ENCODE measurements at regions not wholly inside any gene's neighbourhood (a gene's known extent, or its start where the extent isn't known, plus 50 kb on each side); places are given as distances from the start of the nearest gene placed in this dataset.
"Not testable (repeated sequence)": the region's sequence is repeated elsewhere in the genome, so short reads cannot be mapped to it uniquely, and the experiment has no call there.

DNA sequence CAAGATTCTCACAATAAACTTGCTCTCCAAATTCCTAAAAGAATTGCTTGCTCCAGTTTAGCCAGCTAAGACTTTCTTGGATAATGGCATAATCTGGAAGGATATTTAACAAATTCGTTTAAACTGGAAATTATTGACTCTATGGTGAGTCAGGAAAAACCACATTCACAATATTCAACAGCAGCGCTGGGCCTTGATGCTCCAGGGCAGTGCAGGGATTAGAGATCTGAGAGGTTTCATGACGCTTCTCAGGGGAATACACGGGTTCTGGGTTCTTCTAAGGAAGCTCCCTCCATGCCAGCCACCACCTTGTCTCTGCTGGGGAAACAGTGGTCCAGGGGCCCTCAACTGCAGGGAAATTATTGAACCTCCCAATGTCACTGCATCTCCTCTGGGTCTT, 123.3 kb upstream of the FAM20C start:
- DNase-seq = not testable (repeated sequence)

- DNase-seq = not testable (repeated sequence)
Observed at GRCh38 chr7:69499-70123, 122.8 kb upstream of the FAM20C start.

GRCh38 chr7:70207-70606, 122.2 kb upstream of the FAM20C start:
- DNase-seq = not testable (repeated sequence)

- not testable (repeated sequence) for DNase-seq
Observed at GRCh38 chr7:70989-71388, 121.4 kb upstream of the FAM20C start.

- DNase-seq = not testable (repeated sequence)
Observed at GRCh38 chr7:72266-73057, 119.9 kb upstream of the FAM20C start.

- not testable (repeated sequence) for DNase-seq
Observed at GRCh38 chr7:73058-73331, 119.4 kb upstream of the FAM20C start.

DNA sequence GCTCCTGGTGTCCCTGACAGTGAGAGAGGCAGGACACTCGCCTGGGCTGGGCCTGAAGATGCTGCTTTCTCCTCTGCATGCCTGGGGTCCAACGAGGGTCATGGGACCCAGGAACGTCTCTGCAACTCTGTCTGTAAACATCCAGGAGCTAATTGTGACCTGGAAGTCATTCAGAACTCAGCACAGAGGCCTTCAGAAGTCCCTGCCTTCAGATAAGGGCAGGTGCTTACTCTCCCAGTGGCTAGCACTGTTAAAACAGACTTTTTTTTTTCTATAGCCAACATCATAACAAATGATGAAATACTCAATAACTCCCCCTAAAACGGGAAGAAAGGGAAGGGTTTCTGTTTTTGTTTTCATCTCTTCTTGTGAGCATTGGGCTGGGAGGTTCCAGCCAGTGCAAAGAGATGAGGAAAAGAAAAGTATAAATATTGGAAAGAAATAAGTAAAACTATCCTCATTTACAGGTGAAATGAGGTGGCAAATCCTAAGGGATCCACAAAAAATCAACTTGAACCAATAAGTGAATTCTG, 118.3 kb upstream of the FAM20C start:
- DNase-seq = not testable (repeated sequence)

- not testable (repeated sequence) for DNase-seq
Observed at GRCh38 chr7:75511-75910, 116.9 kb upstream of the FAM20C start.

GRCh38 chr7:76202-76601, 116.2 kb upstream of the FAM20C start:
- not testable (repeated sequence) for DNase-seq

DNA sequence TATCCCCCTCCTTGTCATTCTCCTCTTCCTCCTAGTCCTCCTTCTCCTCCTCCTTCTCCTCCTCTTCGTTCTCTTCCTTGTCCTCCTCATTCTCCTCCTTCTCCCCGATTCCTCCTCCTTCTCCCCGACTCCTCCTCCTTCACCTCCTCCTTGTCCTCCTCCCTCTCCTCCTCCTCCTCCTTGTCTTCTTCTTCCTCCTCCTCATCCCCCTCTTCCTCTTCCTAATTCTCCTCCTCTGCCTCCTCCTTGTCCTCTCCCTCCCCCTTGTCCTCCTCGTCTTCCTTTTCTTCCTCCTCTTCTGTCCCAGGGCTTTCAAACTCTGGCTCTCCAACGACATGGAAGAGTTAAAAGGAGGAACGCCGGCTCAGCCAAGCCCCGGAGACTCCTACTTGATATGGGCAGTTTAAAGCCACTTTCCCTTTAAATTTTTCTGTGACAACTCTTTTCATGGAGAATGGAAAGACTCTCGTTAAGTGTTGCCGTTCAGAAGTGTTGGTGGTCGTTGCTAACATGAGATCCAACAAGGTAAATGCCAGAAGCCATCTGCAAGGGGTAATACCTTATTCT, 115.5 kb upstream of the FAM20C start:
- not testable (repeated sequence) for DNase-seq

- DNase-seq = not testable (repeated sequence)
Observed at GRCh38 chr7:78862-79261, 113.5 kb upstream of the FAM20C start.

DNA sequence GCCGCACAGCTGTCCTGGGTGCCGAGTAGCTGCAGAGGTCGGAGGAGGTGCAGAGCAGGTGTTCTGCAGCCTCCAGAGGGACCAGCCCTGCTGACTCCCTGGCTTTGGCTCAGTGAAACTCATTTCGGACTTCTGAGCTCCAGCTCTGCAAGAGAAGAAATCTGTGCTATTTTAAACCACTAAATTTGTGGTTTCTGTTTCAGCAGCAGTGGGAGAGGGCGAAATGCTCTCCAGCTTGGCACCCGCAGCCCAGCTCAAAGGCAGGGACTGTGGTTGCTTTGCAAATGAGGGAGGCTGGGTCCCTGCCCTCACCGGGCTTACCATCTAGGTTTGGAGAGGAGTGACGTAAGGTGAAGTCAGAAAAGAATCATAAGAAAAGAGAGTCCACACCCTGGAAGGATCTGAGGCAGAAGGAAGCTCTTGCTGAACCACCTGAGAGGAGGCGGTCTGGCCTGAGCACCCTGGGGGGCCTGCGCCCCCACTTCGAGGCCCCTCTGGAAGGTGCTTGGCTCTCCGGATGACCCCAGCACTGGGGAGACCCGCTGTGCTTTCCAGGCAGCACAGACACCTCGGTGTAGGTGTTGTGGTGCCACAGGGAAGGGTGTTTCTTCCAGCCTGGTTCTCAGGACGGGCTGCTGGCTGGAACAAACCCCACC, 112.8 kb upstream of the FAM20C start:
- not testable (repeated sequence) for DNase-seq

DNA sequence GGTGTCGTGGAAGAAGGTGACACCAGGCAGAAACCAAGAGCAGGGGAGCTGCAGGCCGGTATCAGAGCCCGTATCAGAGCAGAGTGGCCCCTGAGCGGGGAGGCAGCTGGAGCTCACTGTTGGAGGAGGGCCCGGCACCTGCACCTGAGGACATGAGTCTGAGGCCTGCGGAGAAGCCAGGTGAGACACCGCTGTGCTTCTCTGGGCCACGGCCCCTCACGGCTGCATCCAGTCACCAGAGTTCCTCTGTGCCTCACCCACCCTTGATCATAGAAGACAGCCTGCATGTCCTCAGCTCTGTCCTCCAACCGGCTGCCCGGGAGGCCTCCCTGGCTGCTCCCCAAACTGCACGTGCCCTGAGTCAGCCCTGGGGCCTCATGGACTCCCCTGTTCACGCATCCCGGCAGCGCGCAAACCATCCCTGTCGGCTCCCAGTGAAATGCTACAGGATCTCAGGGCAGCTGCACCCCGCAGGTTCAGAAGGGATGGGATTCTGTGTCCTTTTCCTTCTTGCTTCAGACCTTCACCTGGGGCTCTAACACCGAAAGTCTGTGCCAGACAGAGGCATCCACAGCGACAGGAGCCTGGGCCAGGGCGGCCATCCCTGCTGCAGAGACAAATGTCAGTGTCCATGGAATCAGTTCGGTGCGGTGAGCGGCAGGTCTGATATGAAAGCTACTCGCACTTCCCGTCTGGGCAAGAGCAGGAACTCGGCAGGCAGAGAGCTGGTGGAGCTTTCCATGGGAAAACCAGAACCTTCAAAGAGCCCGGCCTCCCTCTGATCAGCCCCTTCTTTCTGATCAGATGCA, 111.9 kb upstream of the FAM20C start:
- DNase-seq = no peak

DNA sequence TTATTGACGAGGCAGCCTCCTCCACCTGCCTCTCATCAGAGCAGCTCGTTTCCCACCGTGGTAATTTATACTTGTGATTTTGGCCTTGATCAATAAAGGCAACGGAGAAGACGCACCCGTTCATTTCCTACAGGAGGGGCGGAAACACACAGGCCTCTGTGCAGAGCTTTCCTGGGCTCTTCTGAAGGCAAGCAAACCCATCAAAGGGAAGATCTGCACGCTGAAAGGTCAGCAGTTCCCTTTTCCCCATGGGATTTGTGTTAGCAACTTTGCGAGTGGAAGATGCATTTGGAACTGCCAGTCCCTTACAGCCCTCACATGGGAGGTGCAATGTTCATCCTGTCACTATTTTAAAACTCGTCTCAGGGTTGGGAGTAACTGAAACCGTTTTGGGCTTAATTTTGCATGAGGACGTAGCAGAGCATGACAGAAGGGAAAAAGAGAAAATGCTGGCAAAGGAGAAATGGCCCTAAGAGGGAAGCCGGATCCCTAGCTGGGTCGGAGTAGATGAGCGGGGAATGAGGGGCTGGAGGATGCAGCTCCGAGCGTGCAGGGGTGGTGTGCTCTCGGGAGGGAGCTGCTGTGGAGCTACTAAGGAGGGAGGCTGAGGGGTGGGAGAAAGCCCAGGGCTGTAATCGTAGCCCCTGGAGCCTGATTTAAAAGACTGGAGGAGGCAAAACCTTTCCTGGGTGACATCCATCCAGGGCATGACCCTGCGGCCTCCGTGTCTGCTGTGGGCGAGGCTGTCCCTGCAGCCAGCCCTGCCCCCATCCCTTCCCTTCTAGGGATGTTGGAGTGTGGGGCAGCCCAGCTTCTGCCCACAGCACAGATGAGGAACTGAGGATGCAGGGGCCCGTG, 111.1 kb upstream of the FAM20C start:
- DNase-seq = no peak

- DNase-seq = peak; percentile 32
Observed at GRCh38 chr7:81926-82756, 110.2 kb upstream of the FAM20C start.

DNA sequence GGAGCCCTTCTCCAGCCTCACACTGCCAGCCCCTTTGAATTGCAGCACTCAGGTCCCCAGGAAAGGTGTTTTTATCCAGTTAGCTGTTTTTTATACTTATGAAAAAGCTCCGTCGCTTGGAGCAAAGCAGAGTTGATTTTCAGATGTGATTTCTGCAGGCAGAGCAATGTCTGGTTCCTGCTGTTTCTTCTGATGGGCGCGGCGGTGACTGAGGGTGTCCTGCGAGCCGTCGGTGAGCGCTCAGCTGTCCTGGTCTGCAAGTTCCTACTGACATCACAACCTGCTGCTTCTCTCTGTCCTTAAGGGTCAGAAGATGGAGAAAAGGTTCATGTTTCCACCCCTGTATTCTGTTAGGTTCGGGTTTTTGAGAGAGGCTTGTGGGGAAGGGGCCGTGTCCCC, 109.6 kb upstream of the FAM20C start:
- DNase-seq = peak; percentile 22

DNA sequence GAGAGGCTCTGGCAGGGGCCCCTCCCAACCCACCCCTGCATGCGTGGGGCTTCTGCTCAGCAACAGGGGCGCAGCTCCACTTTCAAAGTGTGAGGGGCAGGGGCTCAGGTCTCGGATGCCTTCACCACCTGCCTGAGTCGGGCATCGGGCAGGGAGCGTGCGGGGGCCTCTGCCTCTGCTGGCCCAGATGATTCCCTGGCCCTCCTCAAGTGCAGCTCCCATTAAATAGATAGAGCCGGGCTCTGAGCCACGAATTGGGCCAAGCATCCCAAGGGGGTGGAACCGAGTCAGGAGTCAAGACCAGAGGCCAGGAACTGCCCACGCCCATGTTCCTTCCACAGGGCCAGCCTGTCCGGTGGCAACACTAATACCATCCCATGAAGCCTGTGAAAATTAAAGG, 108.9 kb upstream of the FAM20C start:
- DNase-seq = peak; percentile 17

DNA sequence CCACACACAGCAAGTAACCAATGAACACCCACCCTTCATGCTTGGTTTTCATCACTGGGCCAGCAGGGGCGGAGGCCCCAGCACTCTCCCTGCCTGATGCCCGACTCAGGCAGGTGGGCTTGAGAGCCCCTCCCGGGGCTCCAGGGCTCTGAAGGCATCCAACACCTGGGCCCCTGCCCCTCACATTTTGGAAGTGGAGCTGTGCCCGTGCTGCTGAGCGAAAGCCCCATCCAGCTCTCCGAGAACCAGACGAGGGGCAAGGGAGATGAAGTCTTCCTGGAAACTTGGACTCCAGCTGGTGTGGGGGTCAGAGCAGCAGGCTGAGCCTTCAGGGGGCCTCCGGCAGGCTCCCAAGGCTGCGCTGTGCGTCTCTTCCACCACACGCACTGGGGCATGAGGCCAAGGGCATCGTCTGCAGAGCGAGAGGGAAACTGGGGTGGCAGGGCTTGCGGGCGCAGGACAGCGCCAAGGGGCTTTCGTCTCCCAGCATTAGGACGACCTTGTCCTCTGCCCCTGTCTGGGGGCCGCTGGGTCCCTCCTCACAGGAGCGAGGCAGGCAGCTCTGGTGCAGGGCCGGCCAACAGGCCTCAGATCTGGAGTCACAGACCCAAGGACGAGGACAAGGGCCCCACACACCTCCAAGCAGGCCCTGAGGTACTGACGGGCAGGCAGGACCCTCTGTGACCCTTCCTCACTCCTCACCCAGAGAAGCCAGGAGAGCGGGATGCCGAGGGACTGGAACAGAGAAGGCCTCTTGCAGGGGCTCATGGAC, 108.3 kb upstream of the FAM20C start:
- peak; percentile 0 for DNase-seq

- no peak for DNase-seq
Observed at GRCh38 chr7:84633-85020, 107.7 kb upstream of the FAM20C start.

Measured in right kidney (tissue), 1 donor.